ENCODE measurements at regions not wholly inside any gene's neighbourhood (a gene's known extent, or its start where the extent isn't known, plus 50 kb on each side); places are given as distances from the start of the nearest gene placed in this dataset.
"Not testable (repeated sequence)": the region's sequence is repeated elsewhere in the genome, so short reads cannot be mapped to it uniquely, and the experiment has no call there.

GRCh38 chr19:27890696-27891095 is 1322.3 kb downstream of the UQCRFS1 start:
- in situ Hi-C loops (cut with MboI; ENCODE audit: low sequenced_read_pairs): no loop called here

GRCh38 chr19:27890206-27890605 is 1322.7 kb downstream of the UQCRFS1 start:
- in situ Hi-C loops (cut with MboI; ENCODE audit: low sequenced_read_pairs): no loop called here

- in situ Hi-C loops (cut with MboI; ENCODE audit: low sequenced_read_pairs): no loop called here
These were observed 1323.8 kb downstream of the UQCRFS1 start for GRCh38 chr19:27889156-27889555.

GRCh38 chr19:27887946-27888345 is 1325.0 kb downstream of the UQCRFS1 start:
- in situ Hi-C loops (cut with MboI; ENCODE audit: low sequenced_read_pairs): no loop called here

GRCh38 chr19:27885359-27885758 is 1327.6 kb downstream of the UQCRFS1 start:
- in situ Hi-C loops (cut with MboI; ENCODE audit: low sequenced_read_pairs): no loop called here

GRCh38 chr19:27884376-27884775 is 1328.6 kb downstream of the UQCRFS1 start:
- in situ Hi-C loops (cut with MboI; ENCODE audit: low sequenced_read_pairs): no loop called here

- in situ Hi-C loops (cut with MboI; ENCODE audit: low sequenced_read_pairs): no loop called here
These were observed 1331.7 kb downstream of the UQCRFS1 start for GRCh38 chr19:27881213-27881612.

GRCh38 chr19:27876976-27877512 is 1335.9 kb downstream of the UQCRFS1 start:
- in situ Hi-C loops (cut with MboI; ENCODE audit: low sequenced_read_pairs): no loop called here

GRCh38 chr19:27876489-27876888 is 1336.5 kb downstream of the UQCRFS1 start:
- in situ Hi-C loops (cut with MboI; ENCODE audit: low sequenced_read_pairs): no loop called here

GRCh38 chr19:27872370-27872769 is 1340.6 kb downstream of the UQCRFS1 start:
- in situ Hi-C loops (cut with MboI; ENCODE audit: low sequenced_read_pairs): no loop called here

GRCh38 chr19:27870293-27870692 is 1342.7 kb downstream of the UQCRFS1 start:
- in situ Hi-C loops (cut with MboI; ENCODE audit: low sequenced_read_pairs): no loop called here

GRCh38 chr19:27868007-27868406 is 1344.9 kb downstream of the UQCRFS1 start:
- in situ Hi-C loops (cut with MboI; ENCODE audit: low sequenced_read_pairs): no loop called here

- in situ Hi-C loops (cut with MboI; ENCODE audit: low sequenced_read_pairs): no loop called here
These were observed 1346.8 kb downstream of the UQCRFS1 start for GRCh38 chr19:27865927-27866777.

GRCh38 chr19:27861411-27861975 is 1351.5 kb downstream of the UQCRFS1 start:
- in situ Hi-C loops (cut with MboI; ENCODE audit: low sequenced_read_pairs): no loop called here

GRCh38 chr19:27860309-27860934 is 1352.5 kb downstream of the UQCRFS1 start:
- in situ Hi-C loops (cut with MboI; ENCODE audit: low sequenced_read_pairs): no loop called here

- in situ Hi-C loops (cut with MboI; ENCODE audit: low sequenced_read_pairs): no loop called here
These were observed 1353.3 kb downstream of the UQCRFS1 start for GRCh38 chr19:27859689-27860088.

- in situ Hi-C loops (cut with MboI; ENCODE audit: low sequenced_read_pairs): no loop called here
These were observed 1353.9 kb downstream of the UQCRFS1 start for GRCh38 chr19:27858981-27859581.

- in situ Hi-C loops (cut with MboI; ENCODE audit: low sequenced_read_pairs): not testable (repeated sequence)
These were observed 1360.0 kb downstream of the UQCRFS1 start for GRCh38 chr19:27852931-27853330.

GRCh38 chr19:27851543-27852060 is 1361.3 kb downstream of the UQCRFS1 start:
- in situ Hi-C loops (cut with MboI; ENCODE audit: low sequenced_read_pairs): no loop called here

GRCh38 chr19:27851002-27851481 is 1361.9 kb downstream of the UQCRFS1 start:
- in situ Hi-C loops (cut with MboI; ENCODE audit: low sequenced_read_pairs): no loop called here

- in situ Hi-C loops (cut with MboI; ENCODE audit: low sequenced_read_pairs): no loop called here
These were observed 1366.0 kb downstream of the UQCRFS1 start for GRCh38 chr19:27846944-27847343.

Measured in HL-60/S4 treated with phorbol 12-myristate 13-acetate at 8.2 ng/mL for 4 days and 3 days (cell line).